ENCODE measurements at regions not wholly inside any gene's neighbourhood (a gene's known extent, or its start where the extent isn't known, plus 50 kb on each side); places are given as distances from the start of the nearest gene placed in this dataset.

GRCh38 chr18:25650201-25650941 lies 298.4 kb upstream of the ZNF521 start:
- TF ChIP-seq, protein P1, sequence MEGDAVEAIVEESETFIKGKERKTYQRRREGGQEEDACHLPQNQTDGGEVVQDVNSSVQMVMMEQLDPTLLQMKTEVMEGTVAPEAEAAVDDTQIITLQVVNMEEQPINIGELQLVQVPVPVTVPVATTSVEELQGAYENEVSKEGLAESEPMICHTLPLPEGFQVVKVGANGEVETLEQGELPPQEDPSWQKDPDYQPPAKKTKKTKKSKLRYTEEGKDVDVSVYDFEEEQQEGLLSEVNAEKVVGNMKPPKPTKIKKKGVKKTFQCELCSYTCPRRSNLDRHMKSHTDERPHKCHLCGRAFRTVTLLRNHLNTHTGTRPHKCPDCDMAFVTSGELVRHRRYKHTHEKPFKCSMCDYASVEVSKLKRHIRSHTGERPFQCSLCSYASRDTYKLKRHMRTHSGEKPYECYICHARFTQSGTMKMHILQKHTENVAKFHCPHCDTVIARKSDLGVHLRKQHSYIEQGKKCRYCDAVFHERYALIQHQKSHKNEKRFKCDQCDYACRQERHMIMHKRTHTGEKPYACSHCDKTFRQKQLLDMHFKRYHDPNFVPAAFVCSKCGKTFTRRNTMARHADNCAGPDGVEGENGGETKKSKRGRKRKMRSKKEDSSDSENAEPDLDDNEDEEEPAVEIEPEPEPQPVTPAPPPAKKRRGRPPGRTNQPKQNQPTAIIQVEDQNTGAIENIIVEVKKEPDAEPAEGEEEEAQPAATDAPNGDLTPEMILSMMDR (IDR thresholded peaks at IDR 0.05) = no peak
- no peak for TF ChIP-seq POLR2A (IDR thresholded peaks at IDR 0.05)

All from transverse colon (tissue), 3 donors.